Left lobe of liver (tissue), 2 donors: ENCODE measurements at regions not wholly inside any gene's neighbourhood (a gene's known extent, or its start where the extent isn't known, plus 50 kb on each side); places are given as distances from the start of the nearest gene placed in this dataset.
A peak's percentile ranks its signal among the peaks of the same experiment; 100 is the strongest.

Experiments
- ATAC-seq: fragments of 200-7000 bp; cut with Tn5 transposase; one replicate; pipeline ENCODE4 v1.9.1; 2020; ENCODE audit warnings: mild to moderate bottlenecking, moderate library complexity
- DNase-seq: peaks from one replicate; pipeline ENCODE4 v3.0.0-alpha.2; 2020; ENCODE audit warnings: low spot score
- donor health status: DM: no; HTN: no; CAD: no; lungs with moderate emphysema.
- donor health status: DM: no; HTN: yes; CAD: no.

GRCh38 chr22:48940266-48941032 is 887.2 kb downstream of the BRD1 start:
- peak; percentile 21 for DNase-seq
- no peak for ATAC-seq

GRCh38 chr22:48939441-48940265 is 888.0 kb downstream of the BRD1 start:
- DNase-seq = peak; percentile 22
- ATAC-seq = no peak

GRCh38 chr22:48938741-48939140 is 888.9 kb downstream of the BRD1 start:
- DNase-seq (peak; percentile 15), ATAC-seq (no peak)

- ATAC-seq = no peak
- DNase-seq = peak; percentile 19
Observed at GRCh38 chr22:48937032-48937639, 890.5 kb downstream of the BRD1 start.

- DNase-seq (peak; percentile 6), ATAC-seq (no peak)
Observed at GRCh38 chr22:48936391-48936790, 891.3 kb downstream of the BRD1 start.

GRCh38 chr22:48934446-48934845 is 893.2 kb downstream of the BRD1 start:
- ATAC-seq = no peak

GRCh38 chr22:48931452-48931851 is 896.2 kb downstream of the BRD1 start:
- no peak for ATAC-seq
- DNase-seq = peak; percentile 7

More at GRCh38 chr22:48934446-48934845, 893.2 kb downstream of the BRD1 start:
- DNase-seq = no peak

- DNase-seq (peak; percentile 18), ATAC-seq (no peak)
Observed at GRCh38 chr22:48929276-48929790, 898.3 kb downstream of the BRD1 start.

- no peak for DNase-seq
- no peak for ATAC-seq
Observed at GRCh38 chr22:48927591-48927990, 900.1 kb downstream of the BRD1 start.

GRCh38 chr22:48926643-48927042 is 901.0 kb downstream of the BRD1 start:
- DNase-seq (no peak), ATAC-seq (no peak)

GRCh38 chr22:48926136-48926535 is 901.5 kb downstream of the BRD1 start:
- DNase-seq = no peak
- no peak for ATAC-seq

- DNase-seq (no peak), ATAC-seq (no peak)
Observed at GRCh38 chr22:48925450-48925849, 902.2 kb downstream of the BRD1 start.

- DNase-seq = no peak
Observed at GRCh38 chr22:48923996-48924395, 903.7 kb downstream of the BRD1 start.

GRCh38 chr22:48923165-48923865 is 904.4 kb downstream of the BRD1 start:
- DNase-seq (no peak), ATAC-seq (no peak)

More at GRCh38 chr22:48923996-48924395, 903.7 kb downstream of the BRD1 start:
- ATAC-seq = no peak

- DNase-seq = no peak
Observed at GRCh38 chr22:48921411-48921903, 906.2 kb downstream of the BRD1 start.

GRCh38 chr22:48920776-48921241 is 906.9 kb downstream of the BRD1 start:
- no peak for ATAC-seq
- DNase-seq = no peak

More at GRCh38 chr22:48921411-48921903, 906.2 kb downstream of the BRD1 start:
- ATAC-seq = no peak

GRCh38 chr22:48919851-48920589 is 907.7 kb downstream of the BRD1 start:
- DNase-seq = no peak
- ATAC-seq = no peak

GRCh38 chr22:48919187-48919590 is 908.5 kb downstream of the BRD1 start:
- no peak for ATAC-seq
- no peak for DNase-seq

- ATAC-seq (peak; percentile 53), DNase-seq (no peak)
Observed at GRCh38 chr22:48918585-48919186, 909.0 kb downstream of the BRD1 start.
